Spleen (tissue), 7 donors: ENCODE measurements at regions not wholly inside any gene's neighbourhood (a gene's known extent, or its start where the extent isn't known, plus 50 kb on each side); places are given as distances from the start of the nearest gene placed in this dataset.

Experiments
- CTCF ChIP-seq, 11 experiments: fragments of 200-600 bp in 7 of 11; fragments of 450-650 bp in 4 of 11; sonication (generic) in 4 of 11; IDR thresholded peaks in 8 of 11; conservative IDR thresholded peaks in 3 of 11; 1 replicate in 7 of 11; 2 replicates in 4 of 11; pipeline versions ENCODE4 v1.4.0 to v1.8.0; 2016 to 2021; ENCODE audit warnings: antibody characterized with exemption in 11 of 11, inconsistent platforms in 4 of 11, mild to moderate bottlenecking in 1 of 11
- POLR2A ChIP-seq, 3 donors: fragments of 450-650 bp; IDR thresholded peaks; one replicate each; pipeline ENCODE4 v1.5.1; 2017; ENCODE audit warnings: antibody characterized with exemption in 3 of 3, mild to moderate bottlenecking in 1 of 3
- POLR2AphosphoS5 ChIP-seq, 3 donors: sonication (generic); formaldehyde crosslinking; IDR thresholded peaks; one replicate each; pipeline ENCODE4 v1.5.1; 2017; ENCODE audit warnings: antibody characterized with exemption in 3 of 3
- donor health status: DM: no; HTN: no; CAD: no; lungs with moderate emphysema.
- donor health status: DM: no; HTN: no; CAD: no.
- donor health status: DM: no; HTN: no; CAD: no.

GRCh38 chr5:61245936-61246335 is 83.7 kb upstream of the SMIM15 start:
- TF ChIP-seq CTCF (IDR thresholded peaks at IDR 0.05 in 8 of 11, conservative IDR thresholded peaks at IDR 0.05 in 3 of 11) (no peak), POLR2A (IDR thresholded peaks at IDR 0.05) (no peak), POLR2AphosphoS5 (IDR thresholded peaks at IDR 0.05) (no peak)
